Endothelial cell of hepatic sinusoid (primary cell): ENCODE measurements at regions not wholly inside any gene's neighbourhood (a gene's known extent, or its start where the extent isn't known, plus 50 kb on each side); places are given as distances from the start of the nearest gene placed in this dataset.
"Not testable (repeated sequence)": the region's sequence is repeated elsewhere in the genome, so short reads cannot be mapped to it uniquely, and the experiment has no call there.

Experiments used
- in situ Hi-C: cut with HindIII; loops from 2 replicates; pipeline ENCODE4 v1.10.0; 2017; ENCODE audit warnings: low sequenced_read_pairs

GRCh38 chr7:98724591-98724990 is 107.5 kb downstream of the NPTX2 start:
- in situ Hi-C loops, result no loop called here

GRCh38 chr7:98727146-98727709 is 110.1 kb downstream of the NPTX2 start:
- in situ Hi-C loops, result no loop called here

- in situ Hi-C loops, result no loop called here
Measured at GRCh38 chr7:98728555-98728954, 111.5 kb downstream of the NPTX2 start.

- in situ Hi-C loops, result no loop called here
Measured at GRCh38 chr7:98729121-98729520, 112.0 kb downstream of the NPTX2 start.

GRCh38 chr7:98730326-98730725 is 113.2 kb downstream of the NPTX2 start:
- in situ Hi-C loops, result no loop called here

GRCh38 chr7:98731651-98732050 is 114.6 kb downstream of the NPTX2 start:
- in situ Hi-C loops, result no loop called here

- in situ Hi-C loops, result no loop called here
Measured at GRCh38 chr7:98733036-98733435, 116.0 kb downstream of the NPTX2 start.

GRCh38 chr7:98735801-98736200 is 118.7 kb downstream of the NPTX2 start:
- in situ Hi-C loops, result no loop called here

GRCh38 chr7:98736461-98736860 is 119.4 kb downstream of the NPTX2 start:
- in situ Hi-C loops, result not testable (repeated sequence)

GRCh38 chr7:98737176-98737575 is 120.1 kb downstream of the NPTX2 start:
- in situ Hi-C loops, result no loop called here

GRCh38 chr7:98740643-98741042 is 123.6 kb downstream of the NPTX2 start:
- in situ Hi-C loops, result no loop called here

GRCh38 chr7:98745722-98746318 is 124.0 kb downstream of the TMEM130 start:
- in situ Hi-C loops, result no loop called here

GRCh38 chr7:98748090-98748489 is 121.7 kb downstream of the TMEM130 start:
- in situ Hi-C loops, result no loop called here

- in situ Hi-C loops, result no loop called here
Measured at GRCh38 chr7:98753176-98753575, 116.6 kb downstream of the TMEM130 start.

GRCh38 chr7:98753989-98754479 is 115.8 kb downstream of the TMEM130 start:
- in situ Hi-C loops, result no loop called here

- in situ Hi-C loops, result no loop called here
Measured at GRCh38 chr7:98755138-98755898, 114.5 kb downstream of the TMEM130 start.

GRCh38 chr7:98758157-98758556 is 111.7 kb downstream of the TMEM130 start:
- in situ Hi-C loops, result no loop called here

GRCh38 chr7:98760201-98760651 is 109.6 kb downstream of the TMEM130 start:
- in situ Hi-C loops, result loop anchor here (5.0 to 10.0 kb wide), 3 partner anchors 47 to 85 kb away; no protein-coding TSS in a partner anchor

- in situ Hi-C loops, result loop anchor here (5.0 to 10.0 kb wide), 3 partner anchors 46 to 86 kb away; no protein-coding TSS in a partner anchor
Measured at GRCh38 chr7:98761225-98761624, 108.6 kb downstream of the TMEM130 start.

- in situ Hi-C loops, result loop anchor here (5.0 to 10.0 kb wide), 3 partner anchors 45 to 88 kb away; no protein-coding TSS in a partner anchor
Measured at GRCh38 chr7:98762620-98763019, 107.2 kb downstream of the TMEM130 start.

GRCh38 chr7:98763441-98763840 is 106.4 kb downstream of the TMEM130 start:
- in situ Hi-C loops, result loop anchor here (5.0 to 10.0 kb wide), 3 partner anchors 44 to 89 kb away; no protein-coding TSS in a partner anchor
